ENCODE measurements at regions not wholly inside any gene's neighbourhood (a gene's known extent, or its start where the extent isn't known, plus 50 kb on each side); places are given as distances from the start of the nearest gene placed in this dataset.

DNA sequence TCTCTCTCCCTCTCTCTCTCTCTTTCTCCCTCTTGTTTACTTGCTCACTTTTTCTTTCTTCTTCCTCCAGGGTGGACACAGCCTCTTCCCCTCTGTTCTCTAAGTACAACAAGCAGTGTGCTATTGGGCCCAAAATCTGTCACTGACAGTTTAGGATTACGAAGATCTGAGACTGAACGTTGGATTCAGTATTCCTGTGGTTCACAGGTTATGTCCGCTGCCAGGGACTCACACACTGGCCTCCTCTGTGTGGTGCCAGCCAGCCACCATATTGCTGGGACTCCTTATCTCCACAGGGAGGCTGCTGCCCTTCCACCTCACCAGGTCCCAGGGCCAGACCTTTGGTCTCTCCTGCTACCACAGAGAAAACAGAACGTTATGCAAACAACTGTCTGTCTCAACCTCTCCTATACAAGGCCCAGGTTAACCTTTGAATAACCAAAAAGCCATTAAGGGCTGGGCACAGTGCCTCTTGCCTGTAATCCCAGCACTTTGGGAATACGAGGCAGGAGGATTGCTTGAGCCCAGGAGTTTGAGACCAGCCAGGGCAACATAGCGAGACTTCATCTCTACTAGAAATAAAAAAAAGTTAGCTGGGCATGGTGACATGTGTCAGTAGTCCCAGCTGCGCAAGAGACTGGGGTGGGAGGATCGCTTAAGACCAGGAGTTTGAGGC lies 171.9 kb upstream of the RAB4A start:
- H3K27me3 ChIP-seq (ENCODE audit: control insufficient read depth, insufficient read depth, low read length), result no peaks in the 10 kb centered on the region
- 86% methylated on average over 8 of the region's 8 CpGs for WGBS (ENCODE audit: insufficient coverage)
- Mint-ChIP-seq H3K27me3 (ENCODE audit: low read depth in 2 of 2) (peaks cover 11 to 26% of the 10 kb centered on the region in 2 donors), H3K9me3 (no peaks in the 10 kb centered on the region), H3K4me1 (no peaks in the 10 kb centered on the region), H3K36me3 (no peaks in the 10 kb centered on the region), H3K27ac (no peak overlapping the region), H3K4me3 (no peak overlapping the region)
- H3K4me3 ChIP-seq (ENCODE audit: low read length), result no peak overlapping the region
- no peak overlapping the region for H3K27ac ChIP-seq (ENCODE audit: low read length)
- intact Hi-C loops (cut with micrococcal nuclease), result no loop called here
- TF ChIP-seq, protein P1, sequence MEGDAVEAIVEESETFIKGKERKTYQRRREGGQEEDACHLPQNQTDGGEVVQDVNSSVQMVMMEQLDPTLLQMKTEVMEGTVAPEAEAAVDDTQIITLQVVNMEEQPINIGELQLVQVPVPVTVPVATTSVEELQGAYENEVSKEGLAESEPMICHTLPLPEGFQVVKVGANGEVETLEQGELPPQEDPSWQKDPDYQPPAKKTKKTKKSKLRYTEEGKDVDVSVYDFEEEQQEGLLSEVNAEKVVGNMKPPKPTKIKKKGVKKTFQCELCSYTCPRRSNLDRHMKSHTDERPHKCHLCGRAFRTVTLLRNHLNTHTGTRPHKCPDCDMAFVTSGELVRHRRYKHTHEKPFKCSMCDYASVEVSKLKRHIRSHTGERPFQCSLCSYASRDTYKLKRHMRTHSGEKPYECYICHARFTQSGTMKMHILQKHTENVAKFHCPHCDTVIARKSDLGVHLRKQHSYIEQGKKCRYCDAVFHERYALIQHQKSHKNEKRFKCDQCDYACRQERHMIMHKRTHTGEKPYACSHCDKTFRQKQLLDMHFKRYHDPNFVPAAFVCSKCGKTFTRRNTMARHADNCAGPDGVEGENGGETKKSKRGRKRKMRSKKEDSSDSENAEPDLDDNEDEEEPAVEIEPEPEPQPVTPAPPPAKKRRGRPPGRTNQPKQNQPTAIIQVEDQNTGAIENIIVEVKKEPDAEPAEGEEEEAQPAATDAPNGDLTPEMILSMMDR (IDR thresholded peaks at IDR 0.05), result no peak
- DNase-seq (no peak), ATAC-seq (no peak)
- no peaks in the 10 kb centered on the region for H3K4me1 ChIP-seq (ENCODE audit: control insufficient read depth, insufficient read depth, low read length)
- H3K36me3 ChIP-seq (ENCODE audit: control insufficient read depth, insufficient read depth, low read length), result no peaks in the 10 kb centered on the region
- H3K9me3 ChIP-seq (ENCODE audit: control insufficient read depth, insufficient read depth, low read length), result peaks cover 2% of the 10 kb centered on the region

DNA sequence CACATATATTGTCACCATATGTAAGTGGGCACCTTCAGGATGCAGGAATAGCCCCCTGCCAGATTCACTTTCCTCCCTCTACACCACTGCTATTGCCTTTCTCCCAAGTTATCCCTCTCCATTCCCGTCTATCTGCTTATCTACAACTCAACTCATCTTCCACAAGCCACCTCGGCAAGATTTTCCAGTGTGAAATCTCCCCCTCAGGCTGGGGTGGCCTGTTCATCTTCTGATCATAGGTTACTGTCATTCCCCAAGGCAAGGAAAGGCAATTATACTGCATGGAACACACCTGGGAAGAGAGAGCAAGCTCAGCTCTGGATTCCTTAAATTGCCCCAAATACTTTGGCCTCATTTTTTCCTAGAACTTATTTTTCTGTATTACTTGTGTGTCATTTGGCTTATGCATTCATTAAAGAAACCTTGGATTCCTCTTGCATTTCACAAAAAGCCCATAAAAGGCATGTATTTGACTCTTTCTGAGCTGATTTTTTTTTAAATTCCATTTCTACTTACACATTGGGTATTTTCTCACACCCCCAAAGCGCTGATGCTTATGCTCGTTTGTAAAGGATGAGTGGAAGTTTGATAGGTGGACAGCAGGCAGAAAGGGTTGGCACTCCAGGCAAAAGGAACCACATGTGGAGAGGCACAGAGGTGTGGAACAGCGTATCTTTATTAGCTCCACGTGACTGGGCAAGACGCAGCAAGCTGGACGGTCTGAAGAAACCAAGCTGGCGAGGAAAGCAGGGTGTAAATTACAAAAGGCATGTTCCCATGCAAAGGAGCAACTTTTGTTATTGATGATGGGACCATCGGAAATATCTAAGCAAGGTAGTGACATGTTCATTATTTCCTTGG lies 169.7 kb upstream of the RAB4A start:
- Histone ChIP-seq H3K4me3 (ENCODE audit: low read length) (no peak overlapping the region), H3K36me3 (ENCODE audit: control insufficient read depth, insufficient read depth, low read length) (no peaks in the 10 kb centered on the region), H3K9me3 (ENCODE audit: control insufficient read depth, insufficient read depth, low read length) (no peaks in the 10 kb centered on the region), H3K4me1 (ENCODE audit: control insufficient read depth, insufficient read depth, low read length) (no peaks in the 10 kb centered on the region), H3K27me3 (ENCODE audit: control insufficient read depth, insufficient read depth, low read length) (no peaks in the 10 kb centered on the region), H3K27ac (ENCODE audit: low read length) (no peak overlapping the region)
- TF ChIP-seq, protein P1 (IDR thresholded peaks at IDR 0.05), result no peak
- no peaks in the 10 kb centered on the region for H3K9me3 Mint-ChIP-seq
- no peak for DNase-seq
- 92% methylated on average over 10 of the region's 10 CpGs for WGBS (ENCODE audit: insufficient coverage)
- no peak for ATAC-seq
- H3K36me3 Mint-ChIP-seq, result no peaks in the 10 kb centered on the region
- H3K27me3 Mint-ChIP-seq (ENCODE audit: low read depth in 2 of 2), result peaks cover 19 to 26% of the 10 kb centered on the region in 2 donors
- intact Hi-C loops (cut with micrococcal nuclease), result no loop called here
- no peaks in the 10 kb centered on the region for H3K4me1 Mint-ChIP-seq
- no peak overlapping the region for H3K27ac Mint-ChIP-seq
- H3K4me3 Mint-ChIP-seq, result no peak overlapping the region

DNA sequence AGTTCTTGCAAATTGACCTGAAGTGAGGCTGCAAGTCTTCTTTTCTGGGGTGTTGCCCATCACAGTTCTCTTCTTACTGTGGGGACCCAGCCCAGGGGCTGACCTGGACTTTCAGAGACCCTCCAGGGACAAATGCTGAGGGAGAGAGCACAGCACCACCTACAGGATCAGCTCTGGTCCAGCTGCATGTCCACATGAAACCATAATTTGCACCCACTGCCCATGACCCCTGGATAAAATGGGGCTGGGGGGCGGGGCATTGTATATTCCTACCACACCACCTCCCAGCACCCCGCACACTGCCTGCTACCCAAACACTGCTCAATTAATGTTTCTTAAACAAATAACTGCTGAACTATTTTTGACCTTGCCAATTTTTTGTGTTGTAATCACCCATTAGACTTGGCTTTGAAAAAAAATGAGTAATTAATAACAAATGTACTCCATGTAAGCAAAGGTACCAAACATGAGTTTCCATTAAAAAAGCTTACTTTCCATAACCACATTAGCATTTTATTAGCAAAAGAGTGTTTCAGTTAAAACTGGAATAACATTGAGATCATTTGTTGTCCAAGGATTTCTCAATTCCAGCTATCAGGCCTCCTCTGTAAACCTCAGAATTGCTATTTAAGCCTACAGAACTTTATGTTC lies 168.0 kb upstream of the RAB4A start:
- 95% methylated on average over 2 of the region's 2 CpGs for WGBS (ENCODE audit: insufficient coverage)
- ATAC-seq, result no peak
- Histone ChIP-seq H3K27ac (ENCODE audit: low read length) (no peak overlapping the region), H3K27me3 (ENCODE audit: control insufficient read depth, insufficient read depth, low read length) (no peaks in the 10 kb centered on the region), H3K4me3 (ENCODE audit: low read length) (no peak overlapping the region), H3K4me1 (ENCODE audit: control insufficient read depth, insufficient read depth, low read length) (no peaks in the 10 kb centered on the region), H3K9me3 (ENCODE audit: control insufficient read depth, insufficient read depth, low read length) (no peaks in the 10 kb centered on the region), H3K36me3 (ENCODE audit: control insufficient read depth, insufficient read depth, low read length) (no peaks in the 10 kb centered on the region)
- no peaks in the 10 kb centered on the region for H3K4me1 Mint-ChIP-seq
- intact Hi-C loops (cut with micrococcal nuclease), result no loop called here
- no peaks in the 10 kb centered on the region for H3K36me3 Mint-ChIP-seq
- peaks cover 22 to 36% of the 10 kb centered on the region in 2 donors for H3K27me3 Mint-ChIP-seq (ENCODE audit: low read depth in 2 of 2)
- H3K27ac Mint-ChIP-seq, result no peak overlapping the region
- DNase-seq, result no peak
- no peaks in the 10 kb centered on the region for H3K9me3 Mint-ChIP-seq
- H3K4me3 Mint-ChIP-seq, result no peak overlapping the region
- TF ChIP-seq, protein P1 (IDR thresholded peaks at IDR 0.05), result no peak
